ENCODE measurements at regions not wholly inside any gene's neighbourhood (a gene's known extent, or its start where the extent isn't known, plus 50 kb on each side); places are given as distances from the start of the nearest gene placed in this dataset.

- no peak for DNase-seq (ENCODE audit: low read depth in 1 of 2, low spot score in 1 of 2)
- H3K27me3 ChIP-seq (ENCODE audit: insufficient read depth, poor library complexity, severe bottlenecking): no peaks in the 10 kb centered on the region
- TF ChIP-seq GABPA (IDR thresholded peaks at IDR 0.05; ENCODE audit: low read depth) (no peak), CTCF (IDR thresholded peaks at IDR 0.05; ENCODE audit: insufficient read depth, low read length) (no peak), REST (IDR thresholded peaks at IDR 0.05; ENCODE audit: insufficient replicate concordance, low read depth) (no peak), SPI1 (IDR thresholded peaks at IDR 0.05; ENCODE audit: borderline replicate concordance, low read depth) (no peak), POLR2AphosphoS5 (IDR thresholded peaks at IDR 0.05; ENCODE audit: low read depth) (no peak)
- H3K4me3 ChIP-seq (replicated peaks; ENCODE audit: insufficient read depth, low read length): no peak overlapping the region
- no peak overlapping the region for H3K27ac ChIP-seq (replicated peaks)
Observed at GRCh38 chr11:25730230-25730629, 601.7 kb upstream of the ANO3 start.

- no peak overlapping the region for H3K27ac ChIP-seq (replicated peaks)
- H3K27me3 ChIP-seq (ENCODE audit: insufficient read depth, poor library complexity, severe bottlenecking): no peaks in the 10 kb centered on the region
- DNase-seq (ENCODE audit: low read depth in 1 of 2, low spot score in 1 of 2): no peak
- TF ChIP-seq POLR2AphosphoS5 (IDR thresholded peaks at IDR 0.05; ENCODE audit: low read depth): no peak
- no peak for TF ChIP-seq CTCF (IDR thresholded peaks at IDR 0.05; ENCODE audit: insufficient read depth, low read length)
- TF ChIP-seq SPI1 (IDR thresholded peaks at IDR 0.05; ENCODE audit: borderline replicate concordance, low read depth): no peak
- TF ChIP-seq REST (IDR thresholded peaks at IDR 0.05; ENCODE audit: insufficient replicate concordance, low read depth): no peak
- no peak for TF ChIP-seq GABPA (IDR thresholded peaks at IDR 0.05; ENCODE audit: low read depth)
- no peak overlapping the region for H3K4me3 ChIP-seq (replicated peaks; ENCODE audit: insufficient read depth, low read length)
Observed at GRCh38 chr11:25733777-25734176, 598.2 kb upstream of the ANO3 start.

GRCh38 chr11:25734591-25735211, 597.2 kb upstream of the ANO3 start:
- no peak overlapping the region for H3K27ac ChIP-seq (replicated peaks)
- TF ChIP-seq CTCF (IDR thresholded peaks at IDR 0.05; ENCODE audit: insufficient read depth, low read length): peak; percentile 6
- no peak for TF ChIP-seq GABPA (IDR thresholded peaks at IDR 0.05; ENCODE audit: low read depth)
- H3K4me3 ChIP-seq (replicated peaks; ENCODE audit: insufficient read depth, low read length): no peak overlapping the region
- DNase-seq (ENCODE audit: low read depth in 1 of 2, low spot score in 1 of 2): no peak
- H3K27me3 ChIP-seq (ENCODE audit: insufficient read depth, poor library complexity, severe bottlenecking): no peaks in the 10 kb centered on the region

GRCh38 chr11:25737071-25737675, 594.8 kb upstream of the ANO3 start:
- no peak overlapping the region for H3K4me3 ChIP-seq (replicated peaks; ENCODE audit: insufficient read depth, low read length)
- H3K27ac ChIP-seq (replicated peaks): no peak overlapping the region
- TF ChIP-seq SPI1 (IDR thresholded peaks at IDR 0.05; ENCODE audit: borderline replicate concordance, low read depth): no peak
- no peak for TF ChIP-seq POLR2AphosphoS5 (IDR thresholded peaks at IDR 0.05; ENCODE audit: low read depth)
- no peak for TF ChIP-seq REST (IDR thresholded peaks at IDR 0.05; ENCODE audit: insufficient replicate concordance, low read depth)
- no peak for TF ChIP-seq CTCF (IDR thresholded peaks at IDR 0.05; ENCODE audit: insufficient read depth, low read length)
- no peak for TF ChIP-seq GABPA (IDR thresholded peaks at IDR 0.05; ENCODE audit: low read depth)
- no peak for DNase-seq (ENCODE audit: low read depth in 1 of 2, low spot score in 1 of 2)
- H3K27me3 ChIP-seq (ENCODE audit: insufficient read depth, poor library complexity, severe bottlenecking): no peaks in the 10 kb centered on the region
